ENCODE measurements at regions not wholly inside any gene's neighbourhood (a gene's known extent, or its start where the extent isn't known, plus 50 kb on each side); places are given as distances from the start of the nearest gene placed in this dataset.

DNA sequence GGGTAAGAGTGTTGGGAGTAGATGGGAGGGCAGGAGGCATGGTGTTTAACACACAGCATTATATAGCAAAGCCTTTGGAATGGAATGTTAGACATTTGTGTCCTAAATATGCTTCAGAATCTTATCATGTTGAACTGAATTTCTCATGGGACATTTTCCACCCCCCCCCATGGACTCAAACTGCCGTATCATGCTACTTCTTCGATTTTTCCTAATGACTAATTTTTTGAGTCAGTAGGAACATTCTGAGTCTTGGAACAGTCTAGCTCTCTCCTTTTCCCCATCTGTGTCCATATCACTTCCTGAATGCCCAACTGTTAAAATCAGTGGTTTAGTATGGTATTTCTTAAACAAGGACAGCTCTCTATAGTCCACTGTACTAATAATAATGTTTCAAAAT lies 380.6 kb downstream of the TLE4 start:
- TF ChIP-seq, protein P1, sequence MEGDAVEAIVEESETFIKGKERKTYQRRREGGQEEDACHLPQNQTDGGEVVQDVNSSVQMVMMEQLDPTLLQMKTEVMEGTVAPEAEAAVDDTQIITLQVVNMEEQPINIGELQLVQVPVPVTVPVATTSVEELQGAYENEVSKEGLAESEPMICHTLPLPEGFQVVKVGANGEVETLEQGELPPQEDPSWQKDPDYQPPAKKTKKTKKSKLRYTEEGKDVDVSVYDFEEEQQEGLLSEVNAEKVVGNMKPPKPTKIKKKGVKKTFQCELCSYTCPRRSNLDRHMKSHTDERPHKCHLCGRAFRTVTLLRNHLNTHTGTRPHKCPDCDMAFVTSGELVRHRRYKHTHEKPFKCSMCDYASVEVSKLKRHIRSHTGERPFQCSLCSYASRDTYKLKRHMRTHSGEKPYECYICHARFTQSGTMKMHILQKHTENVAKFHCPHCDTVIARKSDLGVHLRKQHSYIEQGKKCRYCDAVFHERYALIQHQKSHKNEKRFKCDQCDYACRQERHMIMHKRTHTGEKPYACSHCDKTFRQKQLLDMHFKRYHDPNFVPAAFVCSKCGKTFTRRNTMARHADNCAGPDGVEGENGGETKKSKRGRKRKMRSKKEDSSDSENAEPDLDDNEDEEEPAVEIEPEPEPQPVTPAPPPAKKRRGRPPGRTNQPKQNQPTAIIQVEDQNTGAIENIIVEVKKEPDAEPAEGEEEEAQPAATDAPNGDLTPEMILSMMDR (conservative IDR thresholded peaks at IDR 0.05 in 1 of 2, IDR thresholded peaks at IDR 0.05 in 1 of 2; ENCODE audit: extremely low read depth in 1 of 2, insufficient read depth in 1 of 2, low read depth in 1 of 2, low read length in 2 of 2) = no peak
- no peak for TF ChIP-seq EZH2 (IDR thresholded peaks at IDR 0.05; ENCODE audit: borderline replicate concordance, low read length)

Measured in mammary epithelial cell (primary cell).